KOPT-K1 (cell line): ENCODE measurements at regions not wholly inside any gene's neighbourhood (a gene's known extent, or its start where the extent isn't known, plus 50 kb on each side); places are given as distances from the start of the nearest gene placed in this dataset.
"Not testable (repeated sequence)": the region's sequence is repeated elsewhere in the genome, so short reads cannot be mapped to it uniquely, and the experiment has no call there.

ENCODE experiments used
- H3K27ac ChIP-seq: fragments of 200-600 bp; sonication (generic); 2 replicates; pipeline ENCODE4 v1.5.1; 2016; ENCODE audit warnings: antibody characterized with exemption, mild to moderate bottlenecking, low read depth, low read length; ENCODE audit not compliant: poor library complexity, severe bottlenecking
- H3K36me3 ChIP-seq: fragments of 200-600 bp; sonication (generic); 2 replicates; pipeline ENCODE4 v1.5.1; 2017; ENCODE audit warnings: antibody characterized with exemption, mild to moderate bottlenecking, low read length, moderate library complexity; ENCODE audit not compliant: insufficient read depth
- H3K9me3 ChIP-seq: fragments of 200-600 bp; sonication (generic); 2 replicates; pipeline ENCODE4 v1.5.1; 2017; ENCODE audit warnings: antibody characterized with exemption, low read length, mild to moderate bottlenecking; ENCODE audit not compliant: insufficient read depth, poor library complexity, severe bottlenecking

DNA sequence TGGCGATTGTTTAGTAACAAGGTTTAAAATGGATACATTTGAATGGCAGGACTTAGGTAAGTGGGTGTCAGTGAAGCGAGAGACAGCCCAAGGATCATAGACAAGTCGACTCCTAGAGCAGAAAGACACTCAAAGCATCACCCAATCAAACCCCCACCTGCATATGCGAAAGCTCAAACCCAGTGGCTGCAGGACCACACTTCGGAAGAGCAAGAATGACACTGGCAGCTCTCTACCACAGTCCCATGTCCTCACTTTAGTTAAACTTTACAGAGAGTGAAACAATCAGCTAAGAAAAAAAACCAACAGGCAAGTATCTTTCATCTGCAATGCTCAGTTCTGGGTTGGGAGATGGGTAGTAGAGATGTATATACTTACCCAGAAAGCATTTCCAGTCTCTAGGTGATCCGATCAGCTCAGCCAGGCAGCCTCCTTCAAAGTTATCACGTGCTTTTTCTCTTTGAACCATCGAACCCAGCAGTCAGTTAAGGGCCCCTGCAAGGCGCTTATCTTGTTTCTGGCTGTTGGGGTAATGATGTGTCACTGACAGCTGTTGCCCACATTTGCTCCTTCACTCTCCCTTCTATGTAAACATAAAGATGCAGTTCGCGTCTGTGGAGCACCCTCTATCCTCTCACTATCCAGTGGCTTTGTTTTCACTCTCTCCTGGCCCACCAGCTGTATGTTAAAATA, 357.5 kb upstream of the ID2 start:
- Histone ChIP-seq H3K9me3 (no peaks in the 10 kb centered on the region), H3K27ac (peak overlapping the region; percentile 16), H3K36me3 (no peaks in the 10 kb centered on the region)

GRCh38 chr2:8324901-8325300, 357.0 kb upstream of the ID2 start:
- Histone ChIP-seq H3K36me3 (no peaks in the 10 kb centered on the region), H3K9me3 (no peaks in the 10 kb centered on the region), H3K27ac (peak overlapping the region; percentile 14)

- no peaks in the 10 kb centered on the region for H3K36me3 ChIP-seq
- H3K9me3 ChIP-seq = no peaks in the 10 kb centered on the region
- H3K27ac ChIP-seq = no peak overlapping the region
Observed at GRCh38 chr2:8327371-8328100, 354.3 kb upstream of the ID2 start.

DNA sequence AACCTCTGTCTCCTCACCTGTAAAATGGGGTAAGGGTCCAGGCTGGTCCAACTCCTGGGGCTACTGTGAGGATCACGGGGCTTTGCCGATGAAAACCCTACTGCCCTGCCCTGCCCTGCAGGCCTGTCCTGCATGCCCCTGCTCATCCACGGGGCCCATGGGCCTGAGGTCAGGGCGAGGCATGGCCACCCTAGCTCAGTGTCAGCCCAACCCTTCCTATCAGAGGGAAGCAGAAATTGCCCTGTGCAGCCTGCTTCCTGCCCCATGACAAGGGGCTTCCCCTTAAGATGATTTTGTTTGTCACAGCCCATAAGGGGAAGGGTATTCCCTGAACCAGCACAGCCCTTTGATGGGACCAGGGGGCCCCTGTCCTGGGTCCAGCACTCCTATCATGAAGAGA, 353.6 kb upstream of the ID2 start:
- H3K36me3 ChIP-seq = no peaks in the 10 kb centered on the region
- H3K27ac ChIP-seq = no peak overlapping the region

DNA sequence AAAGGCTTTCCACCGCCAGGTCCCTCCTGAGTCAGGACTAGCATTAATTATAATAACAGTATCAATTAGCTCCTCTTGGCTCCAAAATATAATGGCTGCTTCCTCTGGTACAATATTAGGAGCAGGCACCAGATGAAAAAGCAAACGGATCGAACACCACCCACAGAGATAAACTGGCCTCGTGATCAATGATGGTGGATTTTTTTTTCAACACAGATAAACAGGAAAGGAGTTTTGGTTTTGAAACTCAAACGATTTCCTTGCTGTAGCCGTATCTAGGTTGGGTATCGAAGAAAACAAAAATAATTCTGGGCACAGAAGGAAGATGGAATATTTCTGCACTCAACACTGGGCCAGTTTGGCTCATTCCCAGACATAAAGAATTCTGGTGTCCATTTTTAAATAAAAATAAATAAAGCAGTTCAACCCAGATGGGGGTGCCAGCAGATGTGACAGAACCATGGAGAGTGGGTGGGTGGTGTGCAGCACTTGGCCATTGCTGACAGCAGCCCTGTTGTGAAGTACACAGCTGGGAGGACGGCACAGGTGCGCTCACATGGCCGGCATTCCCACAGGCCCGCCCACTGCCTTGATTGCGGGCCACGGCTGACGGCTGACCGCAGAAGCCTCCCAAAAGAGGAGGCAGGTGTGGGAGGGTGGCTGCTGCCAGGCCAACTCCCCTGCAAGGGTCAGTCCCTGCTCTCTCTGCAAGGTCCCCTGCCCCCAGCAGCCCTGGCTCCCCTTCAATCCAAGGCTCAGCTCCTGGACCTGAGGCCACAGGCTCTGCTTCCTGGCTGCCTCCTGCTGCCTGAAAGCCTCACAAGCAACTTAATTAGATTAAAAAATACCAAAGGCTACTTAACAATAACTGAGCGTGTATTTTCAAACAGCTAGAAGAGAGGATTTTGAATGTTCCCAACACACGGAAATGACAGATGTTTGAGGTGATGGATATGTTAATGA, 351.9 kb upstream of the ID2 start:
- no peaks in the 10 kb centered on the region for H3K9me3 ChIP-seq
- no peak overlapping the region for H3K27ac ChIP-seq
- H3K36me3 ChIP-seq = no peaks in the 10 kb centered on the region

More for the DNA sequence above, 353.6 kb upstream of the ID2 start:
- H3K9me3 ChIP-seq = no peaks in the 10 kb centered on the region

- Histone ChIP-seq H3K9me3 (no peaks in the 10 kb centered on the region), H3K27ac (no peak overlapping the region), H3K36me3 (no peaks in the 10 kb centered on the region)
Observed at GRCh38 chr2:8331068-8331467, 350.8 kb upstream of the ID2 start.

- no peak overlapping the region for H3K27ac ChIP-seq
- H3K36me3 ChIP-seq = no peaks in the 10 kb centered on the region
- H3K9me3 ChIP-seq = no peaks in the 10 kb centered on the region
Observed at GRCh38 chr2:8332646-8333045, 349.2 kb upstream of the ID2 start.

DNA sequence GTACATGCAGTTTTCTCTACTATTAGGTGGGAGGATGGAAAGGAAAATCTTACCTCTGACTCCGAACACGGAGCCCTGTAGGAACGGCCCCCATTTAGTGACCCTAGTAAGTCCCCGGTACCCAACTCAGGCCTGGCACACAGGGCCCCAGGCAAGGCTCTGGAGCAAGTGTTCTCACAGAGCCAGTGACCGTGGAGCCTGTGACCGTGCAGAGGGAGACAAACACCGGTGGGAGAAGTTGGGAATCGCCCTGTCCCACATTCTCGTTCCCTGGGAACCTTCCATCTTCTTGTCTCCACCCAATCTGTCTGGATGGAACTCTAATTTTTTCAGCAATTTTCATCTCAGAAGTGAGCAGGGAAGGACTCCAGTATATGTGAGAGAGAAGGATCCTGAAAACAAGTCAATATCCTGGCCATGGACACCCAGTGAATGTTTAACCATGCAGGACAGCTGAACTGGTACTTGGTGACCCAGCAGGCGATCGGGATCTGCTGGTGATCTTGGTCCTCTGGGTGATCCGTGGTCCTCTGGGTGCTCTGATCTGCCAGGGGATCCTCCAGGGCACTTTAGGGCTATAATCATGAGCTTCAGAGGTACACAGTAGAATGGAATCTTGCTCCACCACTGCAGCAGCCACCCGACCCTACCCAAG, 348.6 kb upstream of the ID2 start:
- no peaks in the 10 kb centered on the region for H3K36me3 ChIP-seq
- H3K9me3 ChIP-seq = no peaks in the 10 kb centered on the region
- no peak overlapping the region for H3K27ac ChIP-seq

- H3K9me3 ChIP-seq, H3K27ac ChIP-seq, H3K36me3 ChIP-seq: not testable (repeated sequence)
Observed at GRCh38 chr2:8333832-8334187, 348.0 kb upstream of the ID2 start.

- H3K9me3 ChIP-seq = no peaks in the 10 kb centered on the region
- H3K36me3 ChIP-seq = no peaks in the 10 kb centered on the region
- H3K27ac ChIP-seq = no peak overlapping the region
Observed at GRCh38 chr2:8334866-8335325, 347.0 kb upstream of the ID2 start.

DNA sequence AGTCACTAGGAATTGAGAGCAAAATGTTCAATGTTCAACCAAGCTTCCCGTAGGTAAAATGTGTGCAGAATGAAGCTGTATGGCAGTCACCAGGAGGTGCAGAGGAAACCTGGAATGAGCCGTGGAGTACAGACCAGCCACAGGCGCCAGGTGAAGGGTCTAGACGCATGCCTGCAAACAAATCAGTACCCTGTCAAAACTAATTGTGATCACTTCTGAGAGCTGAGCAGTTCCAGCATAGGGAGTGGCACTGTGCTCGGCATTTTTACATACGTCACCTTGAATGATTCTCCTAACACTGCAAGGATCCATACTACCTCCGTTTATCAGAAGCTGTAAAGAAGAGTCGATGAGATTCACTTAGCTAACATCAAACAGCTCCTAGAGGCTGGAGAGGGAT, 346.1 kb upstream of the ID2 start:
- Histone ChIP-seq H3K27ac (no peak overlapping the region), H3K9me3 (no peaks in the 10 kb centered on the region), H3K36me3 (no peaks in the 10 kb centered on the region)

- Histone ChIP-seq H3K27ac (no peak overlapping the region), H3K36me3 (no peaks in the 10 kb centered on the region)
Observed at GRCh38 chr2:8337321-8337720, 344.5 kb upstream of the ID2 start.

DNA sequence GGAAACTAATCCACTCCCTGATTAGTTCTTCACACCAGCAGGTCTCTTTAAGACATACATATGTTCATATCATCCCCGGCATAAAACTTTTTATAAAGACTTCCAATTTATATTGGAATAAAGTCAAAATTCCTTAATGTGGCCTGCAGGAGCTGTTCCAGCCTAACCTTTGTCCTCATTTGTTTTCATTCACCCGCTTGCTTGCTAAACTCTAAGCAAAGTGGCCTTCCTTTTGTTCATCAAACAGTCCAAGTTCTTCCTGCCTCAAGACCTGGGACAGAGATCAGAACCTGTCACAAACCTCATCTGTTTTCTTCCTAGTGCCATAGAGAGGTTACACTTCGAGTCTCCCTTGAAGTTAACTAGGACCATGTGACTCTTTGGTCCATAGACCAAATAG, 339.4 kb upstream of the ID2 start:
- Histone ChIP-seq H3K36me3 (no peaks in the 10 kb centered on the region), H3K9me3 (no peaks in the 10 kb centered on the region), H3K27ac (no peak overlapping the region)

More at GRCh38 chr2:8337321-8337720, 344.5 kb upstream of the ID2 start:
- no peaks in the 10 kb centered on the region for H3K9me3 ChIP-seq

- Histone ChIP-seq H3K9me3 (no peaks in the 10 kb centered on the region), H3K36me3 (no peaks in the 10 kb centered on the region), H3K27ac (no peak overlapping the region)
Observed at GRCh38 chr2:8343031-8343430, 338.8 kb upstream of the ID2 start.
